K562 (cell line): ENCODE measurements at regions not wholly inside any gene's neighbourhood (a gene's known extent, or its start where the extent isn't known, plus 50 kb on each side); places are given as distances from the start of the nearest gene placed in this dataset.

ENCODE experiments used
- ILK ChIP-seq: fragments of 450-650 bp; IDR thresholded peaks from 2 replicates; pipeline ENCODE4 v1.6.1; 2016; ENCODE audit warnings: missing genetic modification characterization, low read depth, mild to moderate bottlenecking, missing compliant biosample characterization, moderate library complexity, borderline replicate concordance
- NONO ChIP-seq, 2 experiments: fragments of 200-400 bp in 1 of 2; fragments of 450-650 bp in 1 of 2; formaldehyde crosslinking in 1 of 2; IDR thresholded peaks; 2 replicates each; pipeline ENCODE4 v1.6.1; 2017; ENCODE audit warnings: low read depth in 2 of 2, mild to moderate bottlenecking in 2 of 2, moderate library complexity in 2 of 2, low read length in 1 of 2
- SMAD1 ChIP-seq: fragments of 150-350 bp; IDR thresholded peaks from 2 replicates; pipeline ENCODE4 v1.6.1; 2014; ENCODE audit warnings: low read length, low read depth; ENCODE audit not compliant: partially characterized antibody
- SNRNP70 ChIP-seq: fragments of 200-400 bp; formaldehyde crosslinking; optimal IDR thresholded peaks from 2 replicates; pipeline ENCODE3; 2017; ENCODE audit warnings: low read depth, low read length
- ZNF165 ChIP-seq: fragments of 250-450 bp; sonication (Bioruptor Pico); IDR thresholded peaks from 2 replicates; pipeline ENCODE4 v1.4.0; 2020; ENCODE audit warnings: borderline replicate concordance
- TF ChIP-seq, protein P1 (sequence below): fragments of 450-650 bp; IDR thresholded peaks from 2 replicates; pipeline ENCODE4 v1.6.1; 2016; ENCODE audit warnings: mild to moderate bottlenecking, moderate library complexity
- TF ChIP-seq, protein P2 (sequence below): sonication (generic); formaldehyde crosslinking; IDR thresholded peaks from 2 replicates; pipeline ENCODE4 v1.8.1; 2023; ENCODE audit warnings: mild to moderate bottlenecking, missing genetic modification reagents

DNA sequence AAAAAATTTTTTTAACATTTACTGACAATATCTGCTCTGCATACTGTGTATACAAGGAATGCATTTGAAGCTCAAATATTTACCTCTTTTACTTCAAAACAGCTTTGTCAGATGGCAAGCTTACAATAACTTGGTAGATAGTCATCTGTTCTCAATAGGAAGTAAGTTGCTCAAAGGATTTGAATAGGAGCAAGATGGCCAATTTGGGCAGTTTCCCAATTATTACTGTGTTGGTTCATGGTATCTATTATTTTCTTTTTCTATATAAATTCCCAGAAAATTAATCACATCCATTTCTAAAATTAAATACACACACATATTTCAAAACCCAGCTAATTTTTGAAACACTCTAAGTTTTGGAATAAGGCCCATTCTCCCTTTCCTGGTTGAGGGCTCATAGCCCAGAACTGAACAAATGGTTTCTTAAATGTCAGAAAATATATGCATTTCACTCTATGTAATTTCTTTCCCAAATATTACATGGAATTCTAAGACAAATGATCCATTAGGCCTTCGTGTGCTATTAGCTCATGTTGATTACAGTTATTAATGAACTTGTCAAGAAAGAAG, 60.2 kb upstream of the BLTP1 start (continued):
- TF ChIP-seq, protein P1, sequence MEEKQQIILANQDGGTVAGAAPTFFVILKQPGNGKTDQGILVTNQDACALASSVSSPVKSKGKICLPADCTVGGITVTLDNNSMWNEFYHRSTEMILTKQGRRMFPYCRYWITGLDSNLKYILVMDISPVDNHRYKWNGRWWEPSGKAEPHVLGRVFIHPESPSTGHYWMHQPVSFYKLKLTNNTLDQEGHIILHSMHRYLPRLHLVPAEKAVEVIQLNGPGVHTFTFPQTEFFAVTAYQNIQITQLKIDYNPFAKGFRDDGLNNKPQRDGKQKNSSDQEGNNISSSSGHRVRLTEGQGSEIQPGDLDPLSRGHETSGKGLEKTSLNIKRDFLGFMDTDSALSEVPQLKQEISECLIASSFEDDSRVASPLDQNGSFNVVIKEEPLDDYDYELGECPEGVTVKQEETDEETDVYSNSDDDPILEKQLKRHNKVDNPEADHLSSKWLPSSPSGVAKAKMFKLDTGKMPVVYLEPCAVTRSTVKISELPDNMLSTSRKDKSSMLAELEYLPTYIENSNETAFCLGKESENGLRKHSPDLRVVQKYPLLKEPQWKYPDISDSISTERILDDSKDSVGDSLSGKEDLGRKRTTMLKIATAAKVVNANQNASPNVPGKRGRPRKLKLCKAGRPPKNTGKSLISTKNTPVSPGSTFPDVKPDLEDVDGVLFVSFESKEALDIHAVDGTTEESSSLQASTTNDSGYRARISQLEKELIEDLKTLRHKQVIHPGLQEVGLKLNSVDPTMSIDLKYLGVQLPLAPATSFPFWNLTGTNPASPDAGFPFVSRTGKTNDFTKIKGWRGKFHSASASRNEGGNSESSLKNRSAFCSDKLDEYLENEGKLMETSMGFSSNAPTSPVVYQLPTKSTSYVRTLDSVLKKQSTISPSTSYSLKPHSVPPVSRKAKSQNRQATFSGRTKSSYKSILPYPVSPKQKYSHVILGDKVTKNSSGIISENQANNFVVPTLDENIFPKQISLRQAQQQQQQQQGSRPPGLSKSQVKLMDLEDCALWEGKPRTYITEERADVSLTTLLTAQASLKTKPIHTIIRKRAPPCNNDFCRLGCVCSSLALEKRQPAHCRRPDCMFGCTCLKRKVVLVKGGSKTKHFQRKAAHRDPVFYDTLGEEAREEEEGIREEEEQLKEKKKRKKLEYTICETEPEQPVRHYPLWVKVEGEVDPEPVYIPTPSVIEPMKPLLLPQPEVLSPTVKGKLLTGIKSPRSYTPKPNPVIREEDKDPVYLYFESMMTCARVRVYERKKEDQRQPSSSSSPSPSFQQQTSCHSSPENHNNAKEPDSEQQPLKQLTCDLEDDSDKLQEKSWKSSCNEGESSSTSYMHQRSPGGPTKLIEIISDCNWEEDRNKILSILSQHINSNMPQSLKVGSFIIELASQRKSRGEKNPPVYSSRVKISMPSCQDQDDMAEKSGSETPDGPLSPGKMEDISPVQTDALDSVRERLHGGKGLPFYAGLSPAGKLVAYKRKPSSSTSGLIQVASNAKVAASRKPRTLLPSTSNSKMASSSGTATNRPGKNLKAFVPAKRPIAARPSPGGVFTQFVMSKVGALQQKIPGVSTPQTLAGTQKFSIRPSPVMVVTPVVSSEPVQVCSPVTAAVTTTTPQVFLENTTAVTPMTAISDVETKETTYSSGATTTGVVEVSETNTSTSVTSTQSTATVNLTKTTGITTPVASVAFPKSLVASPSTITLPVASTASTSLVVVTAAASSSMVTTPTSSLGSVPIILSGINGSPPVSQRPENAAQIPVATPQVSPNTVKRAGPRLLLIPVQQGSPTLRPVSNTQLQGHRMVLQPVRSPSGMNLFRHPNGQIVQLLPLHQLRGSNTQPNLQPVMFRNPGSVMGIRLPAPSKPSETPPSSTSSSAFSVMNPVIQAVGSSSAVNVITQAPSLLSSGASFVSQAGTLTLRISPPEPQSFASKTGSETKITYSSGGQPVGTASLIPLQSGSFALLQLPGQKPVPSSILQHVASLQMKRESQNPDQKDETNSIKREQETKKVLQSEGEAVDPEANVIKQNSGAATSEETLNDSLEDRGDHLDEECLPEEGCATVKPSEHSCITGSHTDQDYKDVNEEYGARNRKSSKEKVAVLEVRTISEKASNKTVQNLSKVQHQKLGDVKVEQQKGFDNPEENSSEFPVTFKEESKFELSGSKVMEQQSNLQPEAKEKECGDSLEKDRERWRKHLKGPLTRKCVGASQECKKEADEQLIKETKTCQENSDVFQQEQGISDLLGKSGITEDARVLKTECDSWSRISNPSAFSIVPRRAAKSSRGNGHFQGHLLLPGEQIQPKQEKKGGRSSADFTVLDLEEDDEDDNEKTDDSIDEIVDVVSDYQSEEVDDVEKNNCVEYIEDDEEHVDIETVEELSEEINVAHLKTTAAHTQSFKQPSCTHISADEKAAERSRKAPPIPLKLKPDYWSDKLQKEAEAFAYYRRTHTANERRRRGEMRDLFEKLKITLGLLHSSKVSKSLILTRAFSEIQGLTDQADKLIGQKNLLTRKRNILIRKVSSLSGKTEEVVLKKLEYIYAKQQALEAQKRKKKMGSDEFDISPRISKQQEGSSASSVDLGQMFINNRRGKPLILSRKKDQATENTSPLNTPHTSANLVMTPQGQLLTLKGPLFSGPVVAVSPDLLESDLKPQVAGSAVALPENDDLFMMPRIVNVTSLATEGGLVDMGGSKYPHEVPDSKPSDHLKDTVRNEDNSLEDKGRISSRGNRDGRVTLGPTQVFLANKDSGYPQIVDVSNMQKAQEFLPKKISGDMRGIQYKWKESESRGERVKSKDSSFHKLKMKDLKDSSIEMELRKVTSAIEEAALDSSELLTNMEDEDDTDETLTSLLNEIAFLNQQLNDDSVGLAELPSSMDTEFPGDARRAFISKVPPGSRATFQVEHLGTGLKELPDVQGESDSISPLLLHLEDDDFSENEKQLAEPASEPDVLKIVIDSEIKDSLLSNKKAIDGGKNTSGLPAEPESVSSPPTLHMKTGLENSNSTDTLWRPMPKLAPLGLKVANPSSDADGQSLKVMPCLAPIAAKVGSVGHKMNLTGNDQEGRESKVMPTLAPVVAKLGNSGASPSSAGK = no peak
- TF ChIP-seq, protein P2, sequence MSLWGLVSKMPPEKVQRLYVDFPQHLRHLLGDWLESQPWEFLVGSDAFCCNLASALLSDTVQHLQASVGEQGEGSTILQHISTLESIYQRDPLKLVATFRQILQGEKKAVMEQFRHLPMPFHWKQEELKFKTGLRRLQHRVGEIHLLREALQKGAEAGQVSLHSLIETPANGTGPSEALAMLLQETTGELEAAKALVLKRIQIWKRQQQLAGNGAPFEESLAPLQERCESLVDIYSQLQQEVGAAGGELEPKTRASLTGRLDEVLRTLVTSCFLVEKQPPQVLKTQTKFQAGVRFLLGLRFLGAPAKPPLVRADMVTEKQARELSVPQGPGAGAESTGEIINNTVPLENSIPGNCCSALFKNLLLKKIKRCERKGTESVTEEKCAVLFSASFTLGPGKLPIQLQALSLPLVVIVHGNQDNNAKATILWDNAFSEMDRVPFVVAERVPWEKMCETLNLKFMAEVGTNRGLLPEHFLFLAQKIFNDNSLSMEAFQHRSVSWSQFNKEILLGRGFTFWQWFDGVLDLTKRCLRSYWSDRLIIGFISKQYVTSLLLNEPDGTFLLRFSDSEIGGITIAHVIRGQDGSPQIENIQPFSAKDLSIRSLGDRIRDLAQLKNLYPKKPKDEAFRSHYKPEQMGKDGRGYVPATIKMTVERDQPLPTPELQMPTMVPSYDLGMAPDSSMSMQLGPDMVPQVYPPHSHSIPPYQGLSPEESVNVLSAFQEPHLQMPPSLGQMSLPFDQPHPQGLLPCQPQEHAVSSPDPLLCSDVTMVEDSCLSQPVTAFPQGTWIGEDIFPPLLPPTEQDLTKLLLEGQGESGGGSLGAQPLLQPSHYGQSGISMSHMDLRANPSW = no peak
- no peak for TF ChIP-seq ZNF165 (CRISPR knock-in tag)
- no peak for TF ChIP-seq NONO (IDR thresholded peaks at IDR 0.05; ENCODE audit: low read depth in 2 of 2, low read length in 1 of 2)
- TF ChIP-seq ILK (tag) = no peak
- TF ChIP-seq SMAD1 = no peak
- no peak for TF ChIP-seq SNRNP70
